ENCODE measurements at regions not wholly inside any gene's neighbourhood (a gene's known extent, or its start where the extent isn't known, plus 50 kb on each side); places are given as distances from the start of the nearest gene placed in this dataset.

DNA sequence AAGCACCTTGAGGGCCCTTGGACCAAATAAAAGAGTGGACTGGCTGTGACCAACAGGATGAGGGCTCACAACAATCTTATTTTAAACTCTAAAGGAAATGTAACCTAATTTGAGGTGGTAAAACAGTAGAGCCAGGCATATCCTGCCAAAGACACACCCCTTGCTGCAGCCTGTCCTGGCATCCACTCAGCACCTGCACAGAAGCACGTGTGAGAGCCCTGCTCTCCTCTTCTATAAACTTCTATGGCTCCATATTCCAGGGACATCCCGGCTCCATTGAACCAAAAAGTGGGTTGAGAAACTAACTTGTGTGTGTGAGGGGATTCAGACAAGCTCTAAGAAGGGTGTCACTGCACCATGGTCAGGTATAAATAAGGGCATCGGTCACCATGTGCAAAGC is 190.9 kb upstream of the CHRNA7 start:
- DNase-seq (ENCODE audit: insufficient read length, low spot score) (no peak), FAIRE-seq (no peak)
- no peak for TF ChIP-seq CTCF (IDR thresholded peaks at IDR 0.05; ENCODE audit: insufficient read depth, missing control alignments)

DNA sequence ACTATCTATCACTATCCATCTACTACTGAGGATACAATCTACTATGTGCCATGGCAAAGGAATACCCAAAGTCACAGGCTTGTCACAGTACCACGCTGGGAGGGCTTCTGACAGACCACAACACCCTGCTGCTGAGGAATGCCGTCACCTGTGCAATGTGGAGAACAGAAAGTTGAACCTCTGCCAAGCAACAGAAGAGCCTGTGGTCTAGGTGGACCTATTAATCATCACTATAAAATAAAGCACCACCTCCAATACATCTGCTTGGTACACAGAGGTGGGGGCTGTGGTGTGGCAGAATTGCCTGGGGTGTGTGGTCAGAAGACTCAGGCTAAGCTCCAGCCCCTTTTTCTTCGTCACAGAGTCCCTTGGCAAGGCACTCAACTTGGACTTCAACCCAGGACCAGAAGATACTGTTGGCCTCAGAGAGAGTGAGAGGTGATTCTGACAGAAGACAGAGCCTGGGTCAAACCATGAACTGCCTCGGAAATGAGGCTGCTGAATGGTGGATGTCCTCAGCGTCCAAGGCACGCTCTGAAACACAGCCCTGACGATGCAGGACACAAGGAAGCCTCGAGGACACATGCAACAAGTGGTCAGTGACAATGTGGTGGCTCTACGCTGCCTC is 189.4 kb upstream of the CHRNA7 start:
- DNase-seq (ENCODE audit: insufficient read length, low spot score) (no peak), FAIRE-seq (no peak)
- no peak for TF ChIP-seq CTCF (IDR thresholded peaks at IDR 0.05; ENCODE audit: insufficient read depth, missing control alignments)

DNA sequence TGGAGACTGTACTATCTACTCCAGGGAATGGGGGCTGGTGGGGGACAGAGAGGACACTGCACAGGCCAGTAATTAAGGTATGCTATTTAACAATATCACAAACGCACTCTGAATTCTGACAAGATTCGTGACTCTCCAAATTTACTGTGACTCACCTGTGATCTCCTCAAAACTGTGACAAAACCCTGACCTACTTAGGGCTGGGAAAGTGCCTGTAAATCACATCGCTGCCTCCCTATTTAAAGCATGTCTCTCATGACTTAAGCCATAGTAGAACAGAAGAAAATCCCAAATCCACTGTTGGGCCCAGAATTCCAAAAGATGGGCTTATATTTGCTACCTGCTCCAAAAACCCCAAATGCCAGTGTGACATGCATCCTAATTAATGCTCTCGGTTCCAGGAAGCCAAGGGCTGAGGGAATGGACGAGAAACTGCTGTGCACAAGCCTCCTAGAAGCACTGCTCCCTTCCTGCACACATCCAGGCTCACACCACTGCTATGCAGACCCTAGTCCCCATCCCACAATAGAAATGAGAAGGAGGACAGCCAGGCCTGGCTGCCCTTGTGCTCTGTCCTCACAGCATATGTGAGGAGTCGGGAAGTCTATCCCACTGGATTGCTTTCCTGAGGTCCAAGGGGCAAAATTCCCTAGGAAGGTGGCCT is 187.7 kb upstream of the CHRNA7 start:
- FAIRE-seq (no peak), DNase-seq (ENCODE audit: insufficient read length, low spot score) (no peak)
- no peak for TF ChIP-seq CTCF (IDR thresholded peaks at IDR 0.05; ENCODE audit: insufficient read depth, missing control alignments)

GRCh38 chr15:31843426-31844055 is 186.8 kb upstream of the CHRNA7 start:
- DNase-seq (ENCODE audit: insufficient read length, low spot score) (no peak), FAIRE-seq (no peak)
- no peak for TF ChIP-seq CTCF (IDR thresholded peaks at IDR 0.05; ENCODE audit: insufficient read depth, missing control alignments)

- TF ChIP-seq CTCF (IDR thresholded peaks at IDR 0.05; ENCODE audit: insufficient read depth, missing control alignments): no peak
- DNase-seq (ENCODE audit: insufficient read length, low spot score) (no peak), FAIRE-seq (no peak)
Measured at GRCh38 chr15:31845791-31846190, 184.5 kb upstream of the CHRNA7 start.

DNA sequence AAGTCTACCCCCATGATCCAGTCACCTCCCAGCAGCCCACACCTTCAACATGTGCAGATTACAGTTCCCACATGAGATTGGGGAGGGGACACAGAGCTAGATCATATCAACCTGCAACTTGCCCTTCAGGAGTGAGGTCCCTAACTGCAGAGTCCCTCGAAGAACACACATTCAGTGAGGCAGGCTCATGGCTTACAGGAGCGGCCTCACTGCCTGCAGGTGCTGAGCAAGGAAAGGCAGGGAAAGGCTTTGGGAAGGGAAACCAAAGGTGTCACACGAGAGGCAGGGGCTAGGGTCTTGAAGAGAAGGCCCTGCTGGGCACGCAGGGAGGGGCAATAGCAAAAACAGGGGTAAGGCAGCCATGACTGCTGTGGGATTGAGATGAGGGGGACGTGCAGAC is 182.4 kb upstream of the CHRNA7 start:
- DNase-seq (ENCODE audit: insufficient read length, low spot score): no peak
- no peak for TF ChIP-seq CTCF (IDR thresholded peaks at IDR 0.05; ENCODE audit: insufficient read depth, missing control alignments)
- no peak for FAIRE-seq

DNA sequence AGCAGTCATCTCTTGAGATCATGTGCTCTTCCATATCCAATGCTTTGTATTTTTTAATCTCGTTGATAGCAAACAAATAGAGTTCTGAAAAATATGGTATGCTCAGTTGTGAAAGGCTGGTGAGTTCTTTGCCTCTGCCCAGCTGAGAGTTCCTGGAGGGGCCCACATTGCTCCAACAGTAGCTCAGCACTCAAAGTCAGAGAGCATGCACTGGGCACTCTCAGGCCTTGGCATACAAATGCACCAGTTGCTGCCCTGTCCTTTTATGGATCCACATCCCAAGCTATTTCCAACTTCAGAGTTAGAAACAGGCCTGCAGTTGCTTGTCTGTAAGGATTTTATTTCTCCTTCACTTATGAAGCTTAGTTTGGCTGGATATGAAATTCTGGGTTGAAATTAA is 181.7 kb upstream of the CHRNA7 start:
- DNase-seq (ENCODE audit: insufficient read length, low spot score): no peak
- no peak for FAIRE-seq
- no peak for TF ChIP-seq CTCF (IDR thresholded peaks at IDR 0.05; ENCODE audit: insufficient read depth, missing control alignments)
